SKM-1 treated with dmso at 0.1 percent for 144 hours (cell line): ENCODE measurements at regions not wholly inside any gene's neighbourhood (a gene's known extent, or its start where the extent isn't known, plus 50 kb on each side); places are given as distances from the start of the nearest gene placed in this dataset.
"Not testable (repeated sequence)": the region's sequence is repeated elsewhere in the genome, so short reads cannot be mapped to it uniquely, and the experiment has no call there.

Experiments
- DNase-seq: peaks from one replicate; lab custom pipeline; 2025; ENCODE audit not compliant: unreplicated experiment; lab: John Stamatoyannopoulos, UW

DNA sequence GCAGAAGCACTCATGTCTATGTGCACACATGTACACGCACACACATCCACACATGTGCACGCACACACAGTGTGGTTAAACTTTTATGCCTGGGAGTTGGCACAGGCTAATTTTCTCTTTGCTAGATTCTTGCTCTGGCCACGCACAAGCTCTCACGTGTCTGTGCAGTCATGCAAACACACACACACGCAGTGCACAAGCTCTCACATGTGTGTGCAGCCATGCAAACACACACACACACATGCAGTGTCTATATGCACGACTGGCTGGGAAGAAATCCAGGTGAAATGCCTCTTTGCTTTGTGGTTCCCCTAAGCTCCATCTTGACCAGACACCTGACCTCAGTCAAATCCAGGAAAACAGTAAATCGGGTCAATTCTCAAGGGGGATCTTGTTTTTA lies 138.0 kb downstream of the SHOX start:
- no peak for DNase-seq

DNA sequence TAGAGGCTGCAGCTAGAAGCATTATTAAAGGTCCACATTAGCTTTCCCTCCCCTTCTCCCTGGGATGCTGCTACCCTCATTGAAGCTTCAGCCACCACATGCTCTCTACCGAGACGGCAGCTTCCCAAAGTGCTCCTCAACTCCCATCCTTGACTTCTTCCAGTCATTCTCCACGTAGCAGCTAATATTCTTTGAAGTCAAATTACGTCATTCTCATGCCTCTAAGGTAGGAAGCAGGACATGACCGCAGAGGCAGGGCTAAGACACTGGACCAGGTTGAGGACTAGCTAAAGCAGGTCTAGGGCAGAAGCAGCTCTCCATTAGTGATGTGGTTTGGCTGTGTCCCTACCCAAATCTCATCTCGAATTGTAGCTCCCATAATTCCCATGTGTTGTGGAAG lies 128.3 kb downstream of the SHOX start:
- DNase-seq: no peak

DNA sequence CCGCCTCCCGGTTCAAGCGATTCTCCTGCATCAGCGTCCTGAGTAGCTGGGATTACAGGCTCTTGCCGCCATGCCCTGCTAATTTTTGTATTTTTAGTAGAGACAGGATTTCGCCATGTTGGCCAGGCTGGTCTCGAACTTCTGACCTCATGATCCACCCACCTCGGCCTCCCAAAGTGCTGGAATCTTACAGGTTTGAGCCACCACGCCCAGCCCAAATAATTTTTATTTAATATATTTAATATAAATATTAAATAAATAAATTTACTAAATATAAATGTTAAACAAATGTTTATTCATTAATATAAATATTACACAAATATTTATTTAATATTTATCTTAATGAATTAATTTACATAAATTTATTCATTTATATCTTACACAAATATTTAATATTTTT lies 120.2 kb downstream of the SHOX start:
- no peak for DNase-seq

DNA sequence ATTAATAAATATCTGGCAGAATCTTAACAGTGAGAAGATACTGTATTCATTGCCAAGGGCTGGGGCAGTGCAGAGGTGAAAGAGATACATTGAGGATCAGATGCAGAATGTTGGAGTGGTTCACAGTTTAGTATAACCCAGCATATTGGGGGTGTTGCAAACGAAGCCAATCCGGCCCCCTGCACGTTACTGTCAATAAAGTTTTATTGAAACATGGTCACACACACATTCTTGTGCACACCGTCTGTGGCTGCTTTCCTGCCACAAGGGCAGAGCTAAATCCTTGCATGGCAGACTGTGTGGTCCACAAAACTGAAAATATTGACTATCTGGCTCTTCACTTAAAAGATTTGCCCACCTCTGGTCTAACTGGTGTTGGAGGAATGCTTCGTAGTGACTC lies 119.7 kb downstream of the SHOX start:
- no peak for DNase-seq

DNA sequence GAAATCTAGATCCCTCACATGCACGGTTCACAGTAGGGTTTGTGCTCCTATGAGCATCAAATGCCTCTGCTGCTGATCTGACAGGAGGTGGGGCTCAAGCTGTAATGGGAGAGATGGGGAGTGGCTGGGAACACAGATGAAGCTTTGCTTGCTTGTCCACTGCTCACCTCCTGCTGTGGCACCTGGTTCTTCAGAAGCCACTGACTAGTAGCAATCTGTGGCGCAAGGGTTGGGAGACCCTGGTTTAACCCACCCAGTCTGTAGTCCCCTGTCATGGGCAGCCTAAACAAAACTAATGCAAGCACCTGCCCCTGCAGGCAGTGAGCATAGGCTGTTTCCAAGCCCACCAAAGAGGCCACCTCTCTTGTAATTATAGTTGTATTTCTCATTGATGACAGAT lies 116.6 kb downstream of the SHOX start:
- no peak for DNase-seq

DNA sequence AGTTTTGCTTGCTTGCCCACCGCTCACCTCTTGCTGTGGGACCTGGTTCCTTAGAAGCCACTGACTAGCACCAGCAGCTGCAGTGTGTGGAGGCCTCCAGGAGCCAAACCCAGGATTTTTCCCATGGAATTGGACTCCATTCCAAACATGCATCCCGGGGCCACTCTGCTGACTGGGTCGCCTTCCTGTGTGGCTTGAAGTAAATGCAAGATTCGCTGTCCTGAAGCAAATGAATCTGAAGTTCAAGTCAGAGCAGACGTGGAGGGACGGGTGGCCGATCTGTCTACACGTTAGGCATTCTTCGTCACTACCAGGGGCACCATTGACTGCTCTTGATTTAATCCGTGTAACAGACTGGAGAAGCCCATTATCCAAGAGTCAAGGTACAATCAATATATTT lies 109.0 kb downstream of the SHOX start:
- DNase-seq: no peak

DNA sequence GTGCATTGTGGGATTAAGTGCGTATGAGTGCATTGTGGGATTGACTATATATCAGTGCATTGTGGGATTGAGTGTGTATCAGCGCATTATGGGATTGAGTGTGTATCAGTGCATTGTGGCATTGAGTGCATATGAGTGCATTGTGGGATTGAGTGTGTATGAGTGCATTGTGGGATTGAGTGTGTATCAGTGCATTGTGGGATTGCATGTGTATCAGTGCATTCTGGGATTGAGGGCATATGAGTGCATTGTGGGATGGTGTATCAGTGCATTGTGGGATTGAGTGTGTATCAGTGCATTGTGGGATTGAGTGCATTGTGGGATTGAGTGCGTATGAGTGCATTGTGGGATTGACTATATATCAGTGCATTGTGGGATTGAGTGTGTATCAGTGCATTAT lies 106.4 kb downstream of the SHOX start:
- not testable (repeated sequence) for DNase-seq

DNA sequence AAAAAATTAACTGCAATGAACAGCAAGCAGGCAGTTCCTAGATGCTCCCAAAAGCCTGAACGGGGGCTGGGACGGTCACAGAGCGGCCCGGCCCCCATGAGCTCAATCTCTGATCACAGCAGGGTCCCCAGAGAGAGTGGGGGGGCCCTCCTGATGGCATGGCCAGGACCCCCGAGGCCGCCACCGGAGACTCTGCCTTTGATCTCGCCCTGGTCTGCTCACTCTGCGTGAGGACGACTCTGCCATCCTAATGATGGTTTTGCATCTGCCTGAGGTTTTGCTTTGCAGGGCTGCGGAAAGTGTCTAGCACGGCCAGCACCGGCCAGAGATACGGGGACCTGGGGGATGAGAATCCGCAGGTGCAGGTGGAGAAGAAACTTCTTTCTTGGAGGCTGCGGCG lies 103.8 kb downstream of the SHOX start:
- DNase-seq: no peak

DNA sequence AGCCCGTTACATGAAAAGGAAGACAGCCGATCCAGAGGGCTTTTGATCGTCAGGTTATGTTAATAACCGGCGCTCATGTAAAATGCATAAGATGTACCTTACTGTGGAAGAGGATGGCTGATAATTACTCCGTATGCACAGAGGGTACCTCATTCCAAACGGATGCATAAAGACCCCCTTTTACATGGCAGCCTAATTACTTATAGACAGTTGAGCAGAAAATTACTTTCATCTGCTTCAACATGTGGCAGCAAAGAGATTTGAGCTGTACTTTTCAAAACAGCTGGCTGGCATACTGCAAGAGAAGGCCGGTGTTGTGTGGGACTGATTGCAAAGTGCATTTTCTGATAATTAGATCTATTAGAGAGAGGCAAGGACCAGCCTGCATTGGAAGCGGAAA lies 103.4 kb downstream of the SHOX start:
- DNase-seq: no peak

DNA sequence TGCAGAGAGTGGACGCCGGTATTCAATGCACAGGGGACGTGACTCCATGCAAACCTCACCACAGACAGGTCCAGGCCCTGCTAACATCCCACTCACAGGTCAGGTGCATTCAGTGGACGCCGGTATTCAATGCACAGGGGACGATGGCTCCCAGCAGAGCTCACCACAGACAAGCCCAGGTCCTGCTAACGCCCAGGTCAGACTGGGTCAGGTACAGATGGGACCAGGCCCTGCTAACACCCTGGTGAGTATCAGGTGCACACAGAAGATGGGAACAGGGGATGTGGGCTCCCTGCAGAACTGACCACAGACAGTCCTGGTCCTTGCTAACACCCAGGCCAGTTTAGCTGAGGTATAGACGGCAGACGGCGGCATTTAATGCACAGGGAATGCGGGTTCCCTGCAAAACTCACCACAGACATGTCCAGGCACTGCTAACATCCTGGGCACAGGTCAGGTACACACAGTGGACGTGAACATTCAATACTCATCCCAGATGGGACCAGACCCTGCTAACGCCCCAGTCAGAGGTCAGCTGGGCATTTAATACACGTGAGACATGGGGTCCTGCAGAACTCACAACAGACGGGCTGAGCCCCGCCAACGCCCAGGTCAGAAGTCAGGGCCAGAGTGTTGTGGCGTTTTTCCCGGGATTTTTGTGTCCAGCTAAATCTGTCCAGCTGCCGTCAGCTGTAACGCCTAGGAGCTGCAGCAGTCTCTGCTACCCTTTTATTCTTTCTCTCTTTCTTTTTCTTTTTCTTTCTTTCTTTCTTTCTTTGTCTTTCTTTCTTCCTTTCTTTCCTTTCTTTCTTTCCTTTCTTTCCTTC lies 99.2 kb downstream of the SHOX start:
- DNase-seq: no peak

DNA sequence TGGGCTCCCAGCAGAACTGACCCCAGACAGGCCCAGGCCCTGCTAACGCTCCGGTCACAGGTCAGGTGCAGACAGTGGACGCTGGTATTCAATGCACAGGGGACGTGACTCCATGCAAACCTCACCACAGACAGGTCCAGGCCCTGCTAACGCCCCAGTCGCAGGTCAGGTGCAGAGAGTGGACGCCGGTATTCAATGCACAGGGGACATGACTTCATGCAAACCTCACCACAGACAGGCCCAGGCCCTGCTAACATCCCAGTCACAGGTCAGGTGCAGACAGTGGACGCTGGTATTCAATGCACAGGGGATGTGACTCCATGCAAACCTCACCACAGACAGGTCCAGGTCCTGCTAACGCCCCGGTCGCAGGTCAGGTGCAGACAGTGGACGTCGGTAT lies 98.5 kb downstream of the SHOX start:
- DNase-seq: not testable (repeated sequence)

DNA sequence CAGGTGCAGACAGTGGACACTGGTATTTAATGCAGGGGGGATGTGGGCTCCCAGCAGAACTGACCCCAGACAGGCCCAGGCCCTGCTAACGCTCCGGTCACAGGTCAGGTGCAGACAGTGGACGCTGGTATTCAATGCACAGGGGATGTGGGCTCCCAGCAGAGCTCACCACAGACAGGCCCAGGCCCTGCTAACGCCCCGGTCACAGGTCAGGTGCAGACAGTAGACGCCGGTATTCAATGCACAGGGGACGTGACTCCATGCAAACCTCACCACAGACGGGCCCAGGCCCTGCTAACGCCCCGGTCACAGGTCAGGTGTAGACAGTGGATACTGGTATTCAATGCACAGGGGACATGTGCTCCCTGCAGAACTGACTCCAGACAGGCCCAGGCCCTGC lies 98.0 kb downstream of the SHOX start:
- DNase-seq: not testable (repeated sequence)

DNA sequence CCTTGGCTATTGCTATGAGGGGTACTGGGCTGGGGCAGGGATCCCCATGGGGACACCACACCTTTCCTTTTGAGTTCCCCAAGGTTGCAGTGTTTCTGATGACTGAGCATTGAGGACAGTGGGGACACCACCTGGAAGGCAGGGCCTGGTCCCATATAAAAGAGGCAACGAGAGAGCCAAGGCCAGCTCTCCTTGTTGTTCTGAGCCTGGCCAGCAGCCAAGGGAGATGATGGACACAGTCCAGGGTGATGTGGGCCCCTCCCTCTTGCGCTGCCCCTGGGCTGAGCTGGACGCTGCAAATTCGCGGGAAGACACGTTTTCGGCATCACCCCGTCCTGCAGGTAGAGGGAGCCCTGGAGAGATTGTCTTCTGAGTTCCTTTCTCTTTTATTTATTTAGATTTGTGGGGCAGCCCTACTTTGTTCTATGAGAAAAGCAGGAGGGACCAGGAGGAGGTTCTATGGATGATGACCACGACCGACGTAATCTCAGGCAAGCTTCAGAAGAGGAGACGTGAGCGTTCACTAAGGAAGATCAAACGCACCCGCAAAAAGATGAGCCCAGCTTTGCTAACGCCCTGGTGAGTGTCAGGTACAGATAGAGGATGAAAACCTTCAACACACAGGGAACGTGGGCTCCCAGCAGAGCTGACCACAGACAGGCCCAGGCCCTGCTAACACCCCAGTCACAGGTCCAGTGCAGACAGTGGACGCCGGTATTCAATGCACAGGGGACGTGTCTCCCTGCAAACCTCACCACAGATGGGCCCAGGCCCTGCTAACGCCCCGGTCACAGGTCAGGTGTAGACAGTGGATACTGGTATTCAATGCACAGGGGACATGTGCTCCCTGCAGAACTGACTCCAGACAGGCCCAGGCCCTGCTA lies 97.4 kb downstream of the SHOX start:
- DNase-seq: no peak

DNA sequence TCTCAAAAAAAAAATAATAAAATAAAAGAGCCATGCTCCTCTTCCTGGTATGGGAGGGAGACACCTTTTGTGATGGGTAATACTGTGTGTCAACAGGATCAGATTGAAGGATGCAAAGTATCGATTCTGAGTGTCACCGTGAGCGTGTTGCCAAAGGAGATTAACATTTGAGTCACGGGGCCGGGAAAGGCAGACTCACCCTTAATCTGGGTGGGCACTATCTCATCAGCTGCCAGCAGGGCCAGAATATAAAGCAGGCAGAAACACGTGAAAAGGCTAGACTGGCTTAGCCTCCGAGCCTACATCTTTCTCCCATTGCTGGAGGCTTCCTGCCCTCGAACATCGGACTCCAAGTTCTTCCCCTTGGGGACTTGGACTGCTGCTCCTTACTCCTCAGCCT lies 95.4 kb downstream of the SHOX start:
- no peak for DNase-seq

DNA sequence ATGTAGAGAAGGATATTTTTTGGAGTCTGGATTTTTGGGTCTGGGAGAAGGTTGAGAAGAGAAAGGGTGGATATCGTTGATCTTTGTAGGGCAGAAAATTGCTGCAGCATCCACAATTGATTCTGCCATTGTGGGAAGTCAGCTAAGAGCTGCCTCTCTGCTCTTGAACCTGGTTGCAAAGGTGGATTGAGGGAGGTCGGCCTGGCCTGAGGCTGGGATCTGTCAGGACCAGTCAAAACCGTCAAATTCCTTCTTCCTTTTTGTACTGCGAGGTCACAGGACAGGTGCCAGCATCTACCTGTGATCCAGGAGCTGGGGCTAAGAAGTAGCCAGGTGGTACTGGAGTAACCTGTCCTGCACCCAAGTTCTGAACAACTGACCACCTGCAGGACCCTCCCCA lies 93.7 kb downstream of the SHOX start:
- no peak for DNase-seq

DNA sequence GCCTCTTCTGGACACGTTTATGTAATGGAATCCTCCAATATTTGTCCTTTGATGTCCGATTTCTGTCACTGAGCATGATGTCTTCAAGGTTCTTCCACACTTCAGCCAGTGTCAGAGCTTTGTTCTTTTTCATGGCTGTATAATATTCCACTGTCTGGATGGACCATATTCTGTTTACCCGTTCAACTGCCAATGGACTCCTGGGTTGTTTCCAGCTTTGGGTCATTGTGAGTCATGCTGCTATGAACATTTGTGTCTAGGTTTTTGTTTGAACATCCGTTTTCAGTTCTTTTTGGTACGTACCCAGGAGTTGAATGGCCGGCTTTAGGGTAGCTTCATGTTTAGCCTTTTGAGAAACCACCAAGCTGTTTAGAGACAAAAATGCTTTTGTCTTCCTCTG lies 93.2 kb downstream of the SHOX start:
- no peak for DNase-seq

DNA sequence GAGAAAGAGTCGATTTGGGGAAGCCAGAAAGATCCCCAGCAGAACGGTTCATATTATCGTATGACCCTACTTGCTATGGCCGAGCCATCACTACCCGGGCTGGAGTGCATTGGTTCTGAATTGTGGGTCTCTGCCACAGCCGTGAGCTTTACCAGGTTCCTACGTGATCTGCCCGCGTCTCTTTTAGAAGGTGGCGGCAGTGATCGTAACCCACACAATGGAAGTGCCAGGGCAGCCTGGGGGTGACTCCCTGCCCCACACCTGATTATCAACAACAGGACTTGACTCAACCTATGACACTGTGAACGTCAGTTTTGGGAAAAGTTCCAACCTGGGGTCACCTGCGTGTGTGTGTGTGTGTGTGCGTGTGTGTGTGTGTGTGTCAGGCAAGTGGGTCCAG lies 90.8 kb downstream of the SHOX start:
- no peak for DNase-seq

DNA sequence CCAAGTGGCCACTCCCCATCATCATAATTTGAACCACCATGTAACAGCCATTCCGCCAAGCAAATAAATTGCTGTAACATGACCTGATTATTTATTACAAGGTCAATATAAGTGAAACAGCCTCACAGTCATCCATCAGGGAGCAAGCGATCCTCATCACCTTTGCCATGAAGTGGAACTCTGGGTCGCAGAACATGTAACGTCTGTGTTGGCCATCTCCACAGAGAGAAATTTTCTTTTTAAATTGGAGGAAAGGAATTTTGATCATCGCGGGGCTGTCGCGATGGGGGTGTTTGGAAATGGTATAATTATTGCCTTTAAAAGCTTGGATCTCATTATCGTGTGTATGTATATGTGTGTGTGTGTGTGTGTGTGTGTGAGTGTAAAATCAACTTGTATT lies 90.2 kb downstream of the SHOX start:
- no peak for DNase-seq

DNA sequence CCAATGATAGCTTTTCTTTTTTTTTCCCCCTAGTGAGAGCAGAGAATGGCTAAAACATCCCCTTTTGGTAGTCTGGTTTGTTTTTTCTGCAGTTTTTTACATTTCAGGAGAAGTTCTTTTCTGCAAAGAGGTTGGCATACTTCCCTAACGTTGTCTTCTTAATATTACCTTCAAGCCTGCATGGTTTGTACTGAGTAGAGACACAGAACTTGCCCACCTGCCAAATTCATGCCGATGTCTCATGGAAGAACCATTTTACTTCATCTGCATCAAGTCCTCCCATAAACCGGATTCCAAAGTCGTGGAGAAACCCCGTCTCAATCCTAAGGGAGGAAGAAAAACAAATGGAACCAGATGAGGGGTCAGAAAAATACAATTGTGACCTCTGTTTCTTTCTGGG lies 89.7 kb downstream of the SHOX start:
- DNase-seq: no peak

DNA sequence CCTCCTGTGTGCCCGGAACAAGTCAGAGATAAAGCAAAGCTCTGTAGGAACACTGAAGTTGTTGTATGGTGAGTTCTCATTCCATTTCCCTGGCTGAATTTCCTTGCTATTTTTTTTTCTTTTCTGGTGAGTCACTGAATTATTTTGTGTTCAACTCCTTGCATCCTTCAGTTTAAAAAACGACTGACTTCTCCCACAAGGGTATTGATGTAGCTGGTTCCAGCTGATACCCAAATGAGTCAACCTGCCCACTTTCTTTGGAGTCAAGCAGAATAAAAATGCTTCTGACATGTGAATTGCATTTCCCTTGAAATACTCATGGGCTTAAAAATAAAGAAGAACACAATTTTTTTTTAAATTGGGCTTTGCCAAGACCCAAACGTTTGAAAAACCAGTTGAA lies 85.5 kb downstream of the SHOX start:
- no peak for DNase-seq

DNA sequence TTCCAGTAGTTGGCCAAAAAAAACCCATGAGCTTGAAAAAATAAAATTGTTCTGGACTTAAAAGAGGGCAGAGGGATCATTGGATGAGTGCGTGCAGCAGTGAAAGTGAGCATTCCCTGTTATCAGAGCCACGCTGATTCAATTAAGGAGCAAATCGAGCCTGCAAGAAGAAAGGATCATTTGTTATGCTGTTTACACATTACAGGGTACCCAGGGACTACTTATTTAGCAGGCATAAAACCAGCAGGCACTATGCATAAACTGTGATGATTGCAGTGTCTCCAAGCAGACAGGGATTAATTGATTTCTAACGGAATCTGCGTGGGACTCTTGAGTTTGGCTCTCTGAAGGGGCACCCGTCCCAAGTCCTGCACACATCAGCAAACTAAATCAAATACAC lies 83.5 kb downstream of the SHOX start:
- no peak for DNase-seq
